ENCODE measurements at regions not wholly inside any gene's neighbourhood (a gene's known extent, or its start where the extent isn't known, plus 50 kb on each side); places are given as distances from the start of the nearest gene placed in this dataset.
"Not testable (repeated sequence)": the region's sequence is repeated elsewhere in the genome, so short reads cannot be mapped to it uniquely, and the experiment has no call there.

DNA sequence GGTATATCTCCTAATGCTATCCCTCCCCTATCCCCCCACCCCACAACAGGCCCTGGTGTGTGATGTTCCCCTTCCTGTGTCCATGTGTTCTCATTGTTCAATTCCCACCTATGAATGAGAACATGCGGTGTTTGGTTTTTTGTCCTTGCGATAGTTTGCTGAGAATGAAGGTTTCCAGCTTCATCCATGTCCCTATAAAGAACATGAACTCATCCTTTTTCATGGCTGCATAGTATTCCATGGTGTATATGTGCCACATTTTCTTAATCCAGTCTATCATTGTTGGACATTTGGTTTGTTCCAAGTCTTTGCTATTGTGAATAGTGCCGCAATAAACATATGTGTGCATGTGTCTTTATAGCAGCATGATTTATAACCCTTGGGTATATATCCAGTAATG, 77.7 kb upstream of the CXCL13 start:
- TF ChIP-seq, protein P1, sequence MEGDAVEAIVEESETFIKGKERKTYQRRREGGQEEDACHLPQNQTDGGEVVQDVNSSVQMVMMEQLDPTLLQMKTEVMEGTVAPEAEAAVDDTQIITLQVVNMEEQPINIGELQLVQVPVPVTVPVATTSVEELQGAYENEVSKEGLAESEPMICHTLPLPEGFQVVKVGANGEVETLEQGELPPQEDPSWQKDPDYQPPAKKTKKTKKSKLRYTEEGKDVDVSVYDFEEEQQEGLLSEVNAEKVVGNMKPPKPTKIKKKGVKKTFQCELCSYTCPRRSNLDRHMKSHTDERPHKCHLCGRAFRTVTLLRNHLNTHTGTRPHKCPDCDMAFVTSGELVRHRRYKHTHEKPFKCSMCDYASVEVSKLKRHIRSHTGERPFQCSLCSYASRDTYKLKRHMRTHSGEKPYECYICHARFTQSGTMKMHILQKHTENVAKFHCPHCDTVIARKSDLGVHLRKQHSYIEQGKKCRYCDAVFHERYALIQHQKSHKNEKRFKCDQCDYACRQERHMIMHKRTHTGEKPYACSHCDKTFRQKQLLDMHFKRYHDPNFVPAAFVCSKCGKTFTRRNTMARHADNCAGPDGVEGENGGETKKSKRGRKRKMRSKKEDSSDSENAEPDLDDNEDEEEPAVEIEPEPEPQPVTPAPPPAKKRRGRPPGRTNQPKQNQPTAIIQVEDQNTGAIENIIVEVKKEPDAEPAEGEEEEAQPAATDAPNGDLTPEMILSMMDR (IDR thresholded peaks at IDR 0.05), result not testable (repeated sequence)
- not testable (repeated sequence) for TF ChIP-seq JUN (IDR thresholded peaks at IDR 0.05); CEBPB (IDR thresholded peaks at IDR 0.05); RAD21 (conservative IDR thresholded peaks at IDR 0.05 in 1 of 2, IDR thresholded peaks at IDR 0.05 in 1 of 2); TP53 (CRISPR knock-in tag; IDR thresholded peaks at IDR 0.05); KDM5A (IDR thresholded peaks at IDR 0.05); POLR2A (IDR thresholded peaks at IDR 0.05; ENCODE audit: low read length); POLR2AphosphoS2 (conservative IDR thresholded peaks at IDR 0.05; ENCODE audit: low read length)
- TF ChIP-seq, protein P2, sequence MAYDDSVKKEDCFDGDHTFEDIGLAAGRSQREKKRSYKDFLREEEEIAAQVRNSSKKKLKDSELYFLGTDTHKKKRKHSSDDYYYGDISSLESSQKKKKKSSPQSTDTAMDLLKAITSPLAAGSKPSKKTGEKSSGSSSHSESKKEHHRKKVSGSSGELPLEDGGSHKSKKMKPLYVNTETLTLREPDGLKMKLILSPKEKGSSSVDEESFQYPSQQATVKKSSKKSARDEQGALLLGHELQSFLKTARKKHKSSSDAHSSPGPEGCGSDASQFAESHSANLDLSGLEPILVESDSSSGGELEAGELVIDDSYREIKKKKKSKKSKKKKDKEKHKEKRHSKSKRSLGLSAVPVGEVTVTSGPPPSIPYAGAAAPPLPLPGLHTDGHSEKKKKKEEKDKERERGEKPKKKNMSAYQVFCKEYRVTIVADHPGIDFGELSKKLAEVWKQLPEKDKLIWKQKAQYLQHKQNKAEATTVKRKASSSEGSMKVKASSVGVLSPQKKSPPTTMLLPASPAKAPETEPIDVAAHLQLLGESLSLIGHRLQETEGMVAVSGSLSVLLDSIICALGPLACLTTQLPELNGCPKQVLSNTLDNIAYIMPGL (CRISPR knock-in tag; IDR thresholded peaks at IDR 0.05; ENCODE audit: borderline replicate concordance), result not testable (repeated sequence)
- TF ChIP-seq, protein P3, sequence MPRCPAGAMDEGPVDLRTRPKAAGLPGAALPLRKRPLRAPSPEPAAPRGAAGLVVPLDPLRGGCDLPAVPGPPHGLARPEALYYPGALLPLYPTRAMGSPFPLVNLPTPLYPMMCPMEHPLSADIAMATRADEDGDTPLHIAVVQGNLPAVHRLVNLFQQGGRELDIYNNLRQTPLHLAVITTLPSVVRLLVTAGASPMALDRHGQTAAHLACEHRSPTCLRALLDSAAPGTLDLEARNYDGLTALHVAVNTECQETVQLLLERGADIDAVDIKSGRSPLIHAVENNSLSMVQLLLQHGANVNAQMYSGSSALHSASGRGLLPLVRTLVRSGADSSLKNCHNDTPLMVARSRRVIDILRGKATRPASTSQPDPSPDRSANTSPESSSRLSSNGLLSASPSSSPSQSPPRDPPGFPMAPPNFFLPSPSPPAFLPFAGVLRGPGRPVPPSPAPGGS (IDR thresholded peaks at IDR 0.05), result not testable (repeated sequence)
- TF ChIP-seq, protein P4, sequence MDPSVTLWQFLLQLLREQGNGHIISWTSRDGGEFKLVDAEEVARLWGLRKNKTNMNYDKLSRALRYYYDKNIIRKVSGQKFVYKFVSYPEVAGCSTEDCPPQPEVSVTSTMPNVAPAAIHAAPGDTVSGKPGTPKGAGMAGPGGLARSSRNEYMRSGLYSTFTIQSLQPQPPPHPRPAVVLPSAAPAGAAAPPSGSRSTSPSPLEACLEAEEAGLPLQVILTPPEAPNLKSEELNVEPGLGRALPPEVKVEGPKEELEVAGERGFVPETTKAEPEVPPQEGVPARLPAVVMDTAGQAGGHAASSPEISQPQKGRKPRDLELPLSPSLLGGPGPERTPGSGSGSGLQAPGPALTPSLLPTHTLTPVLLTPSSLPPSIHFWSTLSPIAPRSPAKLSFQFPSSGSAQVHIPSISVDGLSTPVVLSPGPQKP (IDR thresholded peaks at IDR 0.05; ENCODE audit: low read depth, low read length), result not testable (repeated sequence)
